ENCODE measurements at regions not wholly inside any gene's neighbourhood (a gene's known extent, or its start where the extent isn't known, plus 50 kb on each side); places are given as distances from the start of the nearest gene placed in this dataset.
A peak's percentile ranks its signal among the peaks of the same experiment; 100 is the strongest.

- ATAC-seq (peak; percentile 84), DNase-seq (ENCODE audit: low spot score) (no peak)
- Mint-ChIP-seq H3K36me3 (no peaks in the 10 kb centered on the region), H3K9me3 (no peaks in the 10 kb centered on the region), H3K27ac (no peak overlapping the region; the same call in 1 of the 2 replicates), H3K27me3 (ENCODE audit: low read depth) (no peaks in the 10 kb centered on the region), H3K4me1 (peaks cover 18% of the 10 kb centered on the region), H3K4me3 (no peak overlapping the region)
- ChIA-PET CTCF (interaction anchor here (1.2 to 1.4 kb wide), 2 partner anchors 24 to 123 kb away, joined by 4 to 6 read pairs; no protein-coding TSS in a partner anchor), POLR2A (no interaction called here)
- TF ChIP-seq IRF1 (CRISPR knock-in tag; IDR thresholded peaks at IDR 0.05), result no peak
- TF ChIP-seq JUN (CRISPR knock-in tag; IDR thresholded peaks at IDR 0.05), result no peak
- TF ChIP-seq TEAD1 (CRISPR knock-in tag; IDR thresholded peaks at IDR 0.05), result no peak
- no peak for TF ChIP-seq ZNF121 (CRISPR knock-in tag; IDR thresholded peaks at IDR 0.05)
- no peak for TF ChIP-seq STAT6 (CRISPR knock-in tag; conservative IDR thresholded peaks at IDR 0.05; ENCODE audit: low read depth)
- no peak for TF ChIP-seq NR3C1 (CRISPR knock-in tag; conservative IDR thresholded peaks at IDR 0.05; ENCODE audit: low read depth)
- no peak for TF ChIP-seq AR (CRISPR knock-in tag; IDR thresholded peaks at IDR 0.05)
- TF ChIP-seq ATF1 (CRISPR knock-in tag; IDR thresholded peaks at IDR 0.05), result no peak
- no peak for TF ChIP-seq PRRX2 (CRISPR knock-in tag; IDR thresholded peaks at IDR 0.05)
- no peak for TF ChIP-seq SOX15 (CRISPR knock-in tag; IDR thresholded peaks at IDR 0.05)
- TF ChIP-seq PRDM15 (CRISPR knock-in tag; IDR thresholded peaks at IDR 0.05), result no peak
- TF ChIP-seq KAT7 (CRISPR knock-in tag; IDR thresholded peaks at IDR 0.05; ENCODE audit: borderline replicate concordance), result no peak
- TF ChIP-seq ZNF532 (CRISPR knock-in tag; IDR thresholded peaks at IDR 0.05; ENCODE audit: borderline replicate concordance), result no peak
- TF ChIP-seq IRF2 (CRISPR knock-in tag; IDR thresholded peaks at IDR 0.05; ENCODE audit: borderline replicate concordance, low read depth), result no peak
- no peak for TF ChIP-seq ZNF425 (CRISPR knock-in tag; conservative IDR thresholded peaks at IDR 0.05)
- no peak for TF ChIP-seq ERG (CRISPR knock-in tag; IDR thresholded peaks at IDR 0.05)
- TF ChIP-seq RORB (CRISPR knock-in tag; IDR thresholded peaks at IDR 0.05), result no peak
- TF ChIP-seq FOXP4 (CRISPR knock-in tag; IDR thresholded peaks at IDR 0.05), result no peak
Observed at GRCh38 chr5:158198636-158199035, 339.7 kb upstream of the CLINT1 start.

Measured in WTC11 (cell line).